Ramos (cell line): ENCODE measurements at regions not wholly inside any gene's neighbourhood (a gene's known extent, or its start where the extent isn't known, plus 50 kb on each side); places are given as distances from the start of the nearest gene placed in this dataset.

Experiments
- in situ Hi-C: fragments of 300-500 bp; cut with MboI; formaldehyde crosslinking; loops from one replicate; pipeline ENCODE4 v1.14.3; 2022; ENCODE audit warnings: low sequenced_read_pairs; ENCODE audit not compliant: unreplicated experiment

DNA sequence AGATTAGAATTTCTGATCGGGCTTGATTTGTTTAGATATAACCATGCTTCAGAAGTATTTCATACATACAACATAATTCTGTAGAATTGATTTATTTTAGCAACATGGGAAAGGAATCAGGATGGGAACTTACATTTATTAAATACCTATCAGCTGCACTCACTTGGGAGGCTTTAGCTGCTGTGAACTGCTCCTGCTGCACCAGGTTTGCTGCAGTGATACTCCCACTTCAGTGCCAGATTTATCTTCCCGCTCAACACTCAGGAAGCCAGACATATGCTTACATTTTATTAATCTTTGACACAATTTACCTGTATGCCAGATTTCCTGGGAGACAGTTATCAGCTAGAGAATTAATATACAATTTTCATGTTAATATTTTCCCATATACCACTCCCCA is 64.0 kb upstream of the PLCXD3 start:
- in situ Hi-C loops = no loop called here
